ENCODE measurements at regions not wholly inside any gene's neighbourhood (a gene's known extent, or its start where the extent isn't known, plus 50 kb on each side); places are given as distances from the start of the nearest gene placed in this dataset.

- TF ChIP-seq PPARA (CRISPR knock-in tag; IDR thresholded peaks at IDR 0.05; ENCODE audit: borderline replicate concordance) (no peak), TOX (CRISPR knock-in tag; IDR thresholded peaks at IDR 0.05; ENCODE audit: borderline replicate concordance) (no peak), OSR1 (CRISPR knock-in tag; IDR thresholded peaks at IDR 0.05) (no peak), ZNF8 (CRISPR knock-in tag; IDR thresholded peaks at IDR 0.05) (no peak), SNAI2 (CRISPR knock-in tag; IDR thresholded peaks at IDR 0.05) (no peak)
- TF ChIP-seq, protein P1, sequence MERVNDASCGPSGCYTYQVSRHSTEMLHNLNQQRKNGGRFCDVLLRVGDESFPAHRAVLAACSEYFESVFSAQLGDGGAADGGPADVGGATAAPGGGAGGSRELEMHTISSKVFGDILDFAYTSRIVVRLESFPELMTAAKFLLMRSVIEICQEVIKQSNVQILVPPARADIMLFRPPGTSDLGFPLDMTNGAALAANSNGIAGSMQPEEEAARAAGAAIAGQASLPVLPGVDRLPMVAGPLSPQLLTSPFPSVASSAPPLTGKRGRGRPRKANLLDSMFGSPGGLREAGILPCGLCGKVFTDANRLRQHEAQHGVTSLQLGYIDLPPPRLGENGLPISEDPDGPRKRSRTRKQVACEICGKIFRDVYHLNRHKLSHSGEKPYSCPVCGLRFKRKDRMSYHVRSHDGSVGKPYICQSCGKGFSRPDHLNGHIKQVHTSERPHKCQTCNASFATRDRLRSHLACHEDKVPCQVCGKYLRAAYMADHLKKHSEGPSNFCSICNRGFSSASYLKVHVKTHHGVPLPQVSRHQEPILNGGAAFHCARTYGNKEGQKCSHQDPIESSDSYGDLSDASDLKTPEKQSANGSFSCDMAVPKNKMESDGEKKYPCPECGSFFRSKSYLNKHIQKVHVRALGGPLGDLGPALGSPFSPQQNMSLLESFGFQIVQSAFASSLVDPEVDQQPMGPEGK (CRISPR knock-in tag; IDR thresholded peaks at IDR 0.05; ENCODE audit: borderline replicate concordance), result no peak
- TF ChIP-seq, protein P2, sequence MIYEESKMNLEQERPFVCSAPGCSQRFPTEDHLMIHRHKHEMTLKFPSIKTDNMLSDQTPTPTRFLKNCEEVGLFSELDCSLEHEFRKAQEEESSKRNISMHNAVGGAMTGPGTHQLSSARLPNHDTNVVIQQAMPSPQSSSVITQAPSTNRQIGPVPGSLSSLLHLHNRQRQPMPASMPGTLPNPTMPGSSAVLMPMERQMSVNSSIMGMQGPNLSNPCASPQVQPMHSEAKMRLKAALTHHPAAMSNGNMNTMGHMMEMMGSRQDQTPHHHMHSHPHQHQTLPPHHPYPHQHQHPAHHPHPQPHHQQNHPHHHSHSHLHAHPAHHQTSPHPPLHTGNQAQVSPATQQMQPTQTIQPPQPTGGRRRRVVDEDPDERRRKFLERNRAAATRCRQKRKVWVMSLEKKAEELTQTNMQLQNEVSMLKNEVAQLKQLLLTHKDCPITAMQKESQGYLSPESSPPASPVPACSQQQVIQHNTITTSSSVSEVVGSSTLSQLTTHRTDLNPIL (CRISPR knock-in tag; IDR thresholded peaks at IDR 0.05; ENCODE audit: low read depth), result no peak
Measured at GRCh38 chr13:102993348-102993747, 72.9 kb downstream of the SLC10A2 start.

Data from SK-N-SH treated with all-trans-retinoic acid at 6 μM for 48 hours (cell line).